Uterus (tissue), 2 donors: ENCODE measurements at regions not wholly inside any gene's neighbourhood (a gene's known extent, or its start where the extent isn't known, plus 50 kb on each side); places are given as distances from the start of the nearest gene placed in this dataset.

Source experiments
- POLR2A ChIP-seq, 2 donors: fragments of 450-650 bp; IDR thresholded peaks; one replicate each; pipeline ENCODE4 v1.6.1; 2016; ENCODE audit warnings: antibody characterized with exemption in 2 of 2, mild to moderate bottlenecking in 1 of 2, moderate library complexity in 1 of 2
- TF ChIP-seq, protein P1 (sequence below), 4 experiments: fragments of 200-600 bp in 2 of 4; fragments of 450-650 bp in 2 of 4; sonication (generic) in 2 of 4; IDR thresholded peaks; one replicate each; pipeline ENCODE4 v1.5.1; 2016 to 2019; ENCODE audit warnings: antibody characterized with exemption in 4 of 4, mild to moderate bottlenecking in 2 of 4, moderate library complexity in 1 of 4

DNA sequence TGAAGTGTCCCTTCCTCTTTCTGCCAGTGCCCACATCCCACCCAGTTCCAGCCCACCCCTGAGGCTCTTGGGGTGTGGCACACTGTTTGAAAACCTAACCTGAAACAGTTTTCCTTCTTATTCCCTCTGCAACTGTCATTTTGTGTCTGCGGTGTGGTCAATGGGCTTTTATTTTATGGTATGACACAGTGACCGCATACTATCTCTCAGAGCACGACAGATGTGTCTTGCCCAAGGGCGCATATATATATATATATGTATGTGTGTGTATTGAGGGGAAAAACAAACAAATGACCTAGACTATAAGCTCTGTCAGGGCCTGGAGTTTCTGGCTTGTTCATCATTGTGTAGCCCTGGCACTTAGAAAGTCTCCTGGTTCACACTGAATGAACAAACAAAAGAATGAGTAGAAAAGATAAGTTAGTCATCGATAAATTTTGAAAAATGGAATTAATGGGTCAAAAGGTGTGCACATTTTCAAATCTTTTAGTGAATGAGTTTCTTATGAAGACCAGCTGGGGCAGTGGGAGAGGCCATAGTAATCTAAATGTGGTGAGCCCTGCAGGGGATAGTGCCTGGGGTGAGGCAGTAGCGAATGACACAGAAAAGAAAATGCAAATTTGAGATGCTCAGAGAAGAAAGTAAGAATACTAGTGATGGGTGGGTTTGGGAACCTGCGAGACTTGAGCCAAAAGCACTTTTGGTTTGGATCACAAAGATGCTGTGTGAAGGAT lies 198.4 kb downstream of the SNX10 start:
- TF ChIP-seq, protein P1, sequence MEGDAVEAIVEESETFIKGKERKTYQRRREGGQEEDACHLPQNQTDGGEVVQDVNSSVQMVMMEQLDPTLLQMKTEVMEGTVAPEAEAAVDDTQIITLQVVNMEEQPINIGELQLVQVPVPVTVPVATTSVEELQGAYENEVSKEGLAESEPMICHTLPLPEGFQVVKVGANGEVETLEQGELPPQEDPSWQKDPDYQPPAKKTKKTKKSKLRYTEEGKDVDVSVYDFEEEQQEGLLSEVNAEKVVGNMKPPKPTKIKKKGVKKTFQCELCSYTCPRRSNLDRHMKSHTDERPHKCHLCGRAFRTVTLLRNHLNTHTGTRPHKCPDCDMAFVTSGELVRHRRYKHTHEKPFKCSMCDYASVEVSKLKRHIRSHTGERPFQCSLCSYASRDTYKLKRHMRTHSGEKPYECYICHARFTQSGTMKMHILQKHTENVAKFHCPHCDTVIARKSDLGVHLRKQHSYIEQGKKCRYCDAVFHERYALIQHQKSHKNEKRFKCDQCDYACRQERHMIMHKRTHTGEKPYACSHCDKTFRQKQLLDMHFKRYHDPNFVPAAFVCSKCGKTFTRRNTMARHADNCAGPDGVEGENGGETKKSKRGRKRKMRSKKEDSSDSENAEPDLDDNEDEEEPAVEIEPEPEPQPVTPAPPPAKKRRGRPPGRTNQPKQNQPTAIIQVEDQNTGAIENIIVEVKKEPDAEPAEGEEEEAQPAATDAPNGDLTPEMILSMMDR (IDR thresholded peaks at IDR 0.05): no peak
- TF ChIP-seq POLR2A (IDR thresholded peaks at IDR 0.05): no peak
